HG03280 (cell line): ENCODE measurements at regions not wholly inside any gene's neighbourhood (a gene's known extent, or its start where the extent isn't known, plus 50 kb on each side); places are given as distances from the start of the nearest gene placed in this dataset.

ENCODE experiments used
- ATAC-seq: cut with Tn5 transposase; IDR thresholded peaks from one replicate; pipeline ENCODE4 v1.9.1; 2021; ENCODE audit warnings: mild to moderate bottlenecking, moderate library complexity; ENCODE audit not compliant: unreplicated experiment

DNA sequence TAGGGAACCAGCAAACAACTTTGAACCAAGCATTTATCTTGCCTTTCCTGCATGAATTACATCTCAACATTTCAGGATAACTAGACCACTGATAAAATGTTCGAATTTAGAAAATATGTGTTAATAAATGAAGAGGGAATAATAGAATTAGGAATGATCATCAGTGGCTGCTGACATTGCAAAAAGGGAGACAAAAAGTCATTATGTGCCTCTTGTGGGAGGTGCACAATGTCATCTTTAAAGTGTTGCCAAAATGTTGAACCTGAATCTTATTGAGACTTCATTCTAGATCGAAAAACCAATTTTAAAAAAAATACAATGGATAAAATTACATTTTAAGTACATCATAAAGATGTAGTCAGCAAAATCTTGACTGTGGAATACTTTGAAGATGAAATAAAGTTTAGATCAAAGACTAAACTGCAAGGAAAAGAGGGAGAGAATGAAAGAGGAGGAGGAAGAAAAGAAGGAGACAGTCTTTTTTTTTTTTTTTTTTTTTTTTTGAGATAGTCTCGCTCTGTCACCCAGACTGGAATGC lies 299.3 kb downstream of the FBXW7 start:
- no peak for ATAC-seq

DNA sequence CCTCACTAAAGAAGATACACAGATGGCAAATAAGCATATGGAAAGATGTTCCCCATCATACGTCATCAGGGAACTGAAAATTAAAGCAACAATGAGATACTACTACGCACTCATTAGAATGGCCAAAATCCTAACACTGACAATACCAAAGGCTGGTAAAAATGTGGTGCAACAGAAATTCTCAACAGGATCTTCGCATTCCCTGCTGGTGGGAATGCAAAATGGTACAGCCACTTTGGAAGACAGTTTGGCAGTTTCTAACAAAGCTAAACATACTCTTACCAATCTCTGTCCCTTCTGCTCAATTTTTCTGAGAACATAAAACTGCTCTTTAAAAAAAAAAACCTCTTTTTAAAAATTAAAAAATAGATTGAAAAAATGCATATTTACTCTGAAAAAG lies 300.2 kb downstream of the FBXW7 start:
- ATAC-seq: no peak

DNA sequence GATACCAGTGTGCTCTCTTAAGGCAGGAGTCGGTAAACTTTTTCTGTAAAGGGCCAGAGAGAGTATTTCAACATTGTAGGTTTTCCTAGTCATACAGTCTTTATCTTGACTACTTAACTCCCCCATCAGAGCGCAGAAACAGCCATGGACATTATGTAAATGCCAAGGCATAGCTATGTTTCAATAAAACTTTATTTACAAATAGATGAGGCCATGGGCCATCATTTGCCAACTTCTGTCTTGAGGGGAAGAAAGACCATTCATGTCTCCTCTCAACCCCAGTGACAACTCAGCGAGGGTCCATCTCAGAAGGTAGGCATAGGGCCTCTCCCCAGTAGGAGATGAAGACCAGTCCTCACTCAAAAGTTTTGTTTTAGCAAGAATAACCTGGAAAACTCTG lies 301.3 kb downstream of the FBXW7 start:
- no peak for ATAC-seq

DNA sequence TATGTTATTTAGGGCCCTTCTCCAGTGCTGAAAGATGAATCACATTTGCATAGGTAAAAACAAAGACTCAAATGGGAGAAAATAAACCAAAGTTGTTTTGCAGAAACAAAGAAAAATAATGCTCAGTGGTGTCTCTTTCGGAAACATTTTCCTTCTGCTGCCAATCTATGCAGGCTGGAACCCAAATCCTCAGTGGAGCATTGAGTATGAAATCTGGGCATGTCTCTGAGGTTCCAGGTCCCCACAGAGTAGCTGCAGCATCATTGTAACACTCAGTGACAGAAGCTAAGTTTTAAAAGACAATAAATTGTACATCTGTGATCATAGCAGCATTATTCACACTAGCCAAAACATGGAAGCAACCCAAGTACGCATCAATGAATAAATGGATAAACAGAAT lies 303.6 kb downstream of the FBXW7 start:
- ATAC-seq: no peak

DNA sequence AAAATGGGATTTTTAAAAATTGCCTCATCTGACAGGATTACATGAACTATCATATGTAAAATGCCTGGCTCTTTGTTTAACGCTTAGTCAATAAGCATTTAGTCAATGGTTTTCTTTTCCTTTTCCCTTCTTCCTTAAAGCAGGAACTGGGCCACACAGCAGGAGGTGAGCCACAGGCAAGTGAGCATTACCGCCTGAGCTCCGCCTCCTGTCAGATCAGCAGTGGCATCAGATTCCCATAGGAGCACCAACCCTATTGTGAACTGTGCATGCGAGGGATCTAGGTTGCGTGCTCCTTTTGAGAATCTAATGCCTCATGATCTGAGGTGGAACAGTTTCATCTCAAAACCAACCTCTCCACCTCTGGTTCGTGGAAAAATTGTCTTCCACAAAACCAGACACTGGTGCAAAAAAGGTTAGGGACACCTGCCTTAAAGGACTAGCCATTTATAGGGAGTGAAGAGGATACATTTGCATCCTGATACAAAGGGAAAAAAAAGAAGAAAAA lies 306.1 kb downstream of the FBXW7 start:
- no peak for ATAC-seq

DNA sequence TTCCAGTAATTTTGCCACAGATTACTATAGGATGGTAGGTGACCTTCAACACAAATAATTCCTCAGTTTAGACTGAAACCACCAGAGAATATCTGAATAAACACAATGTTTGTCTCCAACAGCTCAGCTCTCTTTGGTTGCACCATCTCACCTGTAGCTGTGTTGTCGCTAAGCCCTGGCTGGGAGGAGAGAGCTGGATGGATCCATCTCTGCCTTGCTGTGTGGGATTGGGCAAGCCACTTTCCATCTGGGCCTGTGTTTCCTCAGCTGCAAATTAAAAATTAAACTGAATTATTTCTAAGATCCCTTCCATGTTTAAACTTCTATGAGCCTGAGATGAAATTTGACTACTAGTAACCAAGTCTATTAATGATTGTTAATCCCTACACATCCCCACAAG lies 310.2 kb downstream of the FBXW7 start:
- ATAC-seq: no peak

DNA sequence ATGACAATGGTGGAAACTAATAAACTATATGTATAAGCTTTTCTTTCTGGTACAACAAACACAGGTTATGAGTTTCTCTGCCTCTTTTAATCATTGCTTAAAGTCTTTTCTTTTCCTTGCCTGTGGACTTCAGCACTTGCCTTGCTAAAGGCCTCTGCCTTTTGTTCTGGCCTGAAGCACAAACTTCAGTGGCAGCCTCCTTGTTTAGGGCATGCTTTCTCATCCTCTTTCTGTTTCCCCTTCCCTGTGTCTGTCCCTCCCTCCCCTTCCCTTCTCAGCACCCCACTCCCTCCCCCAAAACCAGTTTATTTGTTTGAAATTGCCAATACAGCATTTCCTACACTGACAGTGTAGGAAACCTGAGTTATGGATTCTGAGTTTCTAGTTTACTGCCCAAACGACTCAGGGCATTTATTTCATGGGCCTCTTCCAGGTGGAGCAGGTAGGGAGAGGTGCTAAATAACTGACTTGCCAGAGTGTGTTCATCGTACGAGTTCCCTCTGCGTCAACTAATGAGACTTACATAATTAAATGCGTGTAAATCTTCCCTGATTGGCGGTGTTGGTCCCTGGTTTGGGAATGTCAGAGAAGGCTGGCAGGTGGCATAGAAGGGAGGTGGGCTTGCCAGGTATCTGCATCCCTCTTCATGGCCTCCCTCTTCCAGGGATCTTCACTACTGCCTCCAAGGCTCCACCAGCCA lies 311.0 kb downstream of the FBXW7 start:
- no peak for ATAC-seq

DNA sequence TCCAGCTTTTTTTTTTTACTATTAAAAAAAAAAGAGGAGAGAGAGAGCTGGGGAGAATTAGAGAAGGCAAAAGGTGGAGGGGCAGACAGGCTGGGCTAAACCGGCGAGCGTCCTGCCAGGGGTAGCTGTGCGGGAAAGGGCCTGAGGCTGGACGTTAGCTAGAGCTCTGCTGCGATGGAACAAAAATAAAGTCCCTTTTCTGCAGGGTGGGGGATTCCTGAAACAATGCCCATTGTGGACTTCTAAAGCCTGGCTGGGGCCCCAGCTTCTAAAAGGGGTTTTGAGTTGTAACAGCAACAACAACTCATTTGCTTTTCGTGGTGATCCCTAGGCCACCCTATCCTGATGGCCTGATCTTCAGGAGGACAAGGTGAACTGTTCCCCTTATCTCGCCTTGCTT lies 311.7 kb downstream of the FBXW7 start:
- ATAC-seq: no peak

DNA sequence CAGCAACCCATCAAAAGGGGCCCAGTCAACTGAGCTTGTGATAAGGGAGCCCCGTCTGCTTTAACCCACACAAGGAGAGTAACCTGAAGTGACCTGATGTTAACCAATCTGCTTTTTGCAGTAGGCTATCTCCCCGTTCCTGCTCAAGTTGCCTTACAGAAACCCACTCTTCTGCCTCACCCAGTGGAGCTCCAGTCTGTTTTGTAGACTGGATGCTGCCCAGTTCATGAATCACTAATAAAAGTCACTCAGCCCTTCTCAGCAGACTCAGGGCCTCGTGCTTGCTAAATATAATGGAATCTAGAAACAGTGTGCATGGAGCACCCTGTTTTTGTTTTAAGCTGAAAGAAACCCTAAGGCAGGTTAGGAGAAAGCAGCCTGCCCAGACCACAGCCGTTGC lies 312.3 kb downstream of the FBXW7 start:
- ATAC-seq: no peak

DNA sequence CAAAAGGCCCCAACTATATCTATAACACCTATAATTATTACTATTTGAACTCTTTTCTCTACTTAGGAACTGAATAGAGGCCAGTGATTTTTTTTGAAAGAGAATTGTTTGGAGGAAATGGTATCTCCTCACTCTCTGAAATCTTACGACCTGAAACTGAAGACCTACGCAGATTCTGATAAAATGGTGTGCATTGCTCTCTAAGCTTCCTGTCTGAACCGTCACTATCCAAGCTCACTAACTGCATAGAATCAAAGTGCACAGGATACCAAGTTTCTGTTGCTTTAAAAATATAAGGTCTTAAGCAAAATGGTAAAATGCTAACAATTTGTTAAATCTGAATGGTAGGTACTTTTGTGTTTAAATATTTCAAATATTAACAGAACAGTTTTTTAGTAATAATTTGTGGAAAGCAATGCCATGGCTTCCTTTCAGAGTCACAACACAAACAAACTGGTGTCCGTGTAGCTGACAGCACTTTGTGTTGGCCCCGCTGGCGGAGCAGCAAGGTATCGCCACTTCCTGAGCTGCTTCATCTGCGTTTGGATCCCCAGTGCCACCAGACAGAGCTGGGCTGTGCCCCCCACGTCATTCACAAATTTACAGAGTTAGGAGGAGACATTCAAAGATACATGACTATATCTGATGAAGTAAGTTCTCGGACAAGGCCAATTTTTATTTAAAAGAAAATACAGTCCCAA lies 313.9 kb downstream of the FBXW7 start:
- no peak for ATAC-seq

DNA sequence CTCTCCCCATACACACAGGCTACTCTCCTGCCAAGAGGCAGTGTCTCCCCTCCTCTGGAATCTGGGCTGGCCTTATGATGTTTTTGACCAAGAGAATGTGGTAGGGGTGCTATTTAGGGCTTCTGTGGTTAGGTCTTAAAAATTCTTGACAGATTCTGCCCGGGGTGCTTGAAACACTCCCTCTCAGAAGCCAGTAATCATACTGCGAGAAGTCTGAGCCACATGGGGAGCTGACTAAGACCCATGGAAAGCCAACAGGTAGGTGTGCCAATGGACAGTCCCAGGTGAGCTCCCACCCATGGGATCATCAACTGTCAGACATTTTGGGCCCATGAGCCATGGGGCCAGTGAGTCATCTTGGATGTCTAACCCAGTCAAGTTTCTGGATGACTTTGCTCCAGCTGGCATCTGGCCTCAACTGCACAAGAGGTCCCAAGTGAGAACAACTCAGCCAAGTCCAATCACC lies 315.7 kb downstream of the FBXW7 start:
- no peak for ATAC-seq

DNA sequence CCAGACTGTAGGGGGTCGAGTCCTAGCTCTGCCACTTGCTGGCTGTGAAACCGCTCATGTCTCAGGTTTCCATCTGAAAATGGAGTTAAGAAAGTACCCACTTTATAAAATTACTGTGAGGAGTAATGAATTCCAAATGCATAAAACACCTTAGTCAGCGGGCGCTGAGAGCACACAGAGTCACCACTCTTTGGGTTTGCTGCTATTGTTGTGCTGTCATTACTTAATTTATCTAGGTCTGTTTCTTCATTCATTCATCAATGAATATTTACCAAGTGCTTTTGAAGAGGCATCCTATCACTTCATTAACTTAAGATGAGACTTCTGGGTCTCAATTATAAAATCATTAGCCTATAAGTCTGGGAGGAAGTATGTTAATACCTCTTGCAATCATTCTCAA lies 317.3 kb downstream of the FBXW7 start:
- ATAC-seq: no peak

DNA sequence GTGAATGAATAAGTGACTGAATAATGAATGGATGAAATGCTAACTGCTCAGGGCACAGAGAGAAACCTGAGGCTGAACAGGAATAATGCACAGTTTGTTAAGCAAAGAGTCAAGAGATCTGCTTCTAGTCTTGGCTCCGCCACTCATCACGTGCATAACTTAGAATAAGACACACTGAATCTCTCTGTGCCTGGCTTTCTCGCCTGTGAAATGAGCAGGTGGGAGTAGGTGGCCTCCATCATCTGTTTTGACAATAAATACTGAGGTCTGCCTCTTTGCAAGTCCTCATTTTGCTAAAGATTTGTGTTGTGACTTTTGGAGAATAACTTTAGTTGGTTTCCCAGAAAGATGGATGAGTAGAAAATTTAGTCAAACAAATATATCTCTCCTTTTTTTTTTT lies 318.0 kb downstream of the FBXW7 start:
- no peak for ATAC-seq

DNA sequence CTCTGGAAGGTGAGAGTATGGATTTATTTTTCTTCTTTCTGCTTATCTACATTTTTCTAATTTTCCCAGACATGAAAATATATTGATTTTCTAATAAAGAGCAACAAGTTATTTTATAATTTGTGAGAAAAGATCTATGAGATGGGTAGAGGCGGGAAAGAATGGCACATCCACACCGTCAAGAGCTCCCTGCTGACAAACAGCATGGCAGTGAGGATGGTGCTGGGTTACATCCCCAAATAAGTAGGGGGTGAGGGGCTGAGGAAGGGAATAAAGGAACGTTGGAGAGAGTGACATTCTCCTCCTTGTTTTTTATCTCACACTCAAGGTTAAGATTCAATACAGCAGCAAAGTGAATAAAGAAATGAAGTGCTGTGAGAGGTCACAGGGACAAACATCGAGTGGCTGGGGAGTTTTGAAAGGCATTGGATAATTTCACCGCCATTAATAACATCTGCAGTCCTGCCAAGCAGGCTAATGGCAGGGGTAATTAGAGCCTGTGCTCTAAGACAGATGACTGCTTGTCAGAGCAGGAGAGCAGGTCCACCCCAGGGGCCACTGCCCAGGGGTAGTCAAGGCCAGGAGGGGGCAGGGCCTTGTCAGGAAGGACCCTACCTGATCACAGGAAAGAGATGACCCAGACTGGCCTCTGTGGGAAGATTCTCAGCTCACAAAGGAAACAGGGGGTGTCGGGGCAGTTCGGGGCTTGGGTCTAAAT lies 323.8 kb downstream of the FBXW7 start:
- ATAC-seq: no peak

DNA sequence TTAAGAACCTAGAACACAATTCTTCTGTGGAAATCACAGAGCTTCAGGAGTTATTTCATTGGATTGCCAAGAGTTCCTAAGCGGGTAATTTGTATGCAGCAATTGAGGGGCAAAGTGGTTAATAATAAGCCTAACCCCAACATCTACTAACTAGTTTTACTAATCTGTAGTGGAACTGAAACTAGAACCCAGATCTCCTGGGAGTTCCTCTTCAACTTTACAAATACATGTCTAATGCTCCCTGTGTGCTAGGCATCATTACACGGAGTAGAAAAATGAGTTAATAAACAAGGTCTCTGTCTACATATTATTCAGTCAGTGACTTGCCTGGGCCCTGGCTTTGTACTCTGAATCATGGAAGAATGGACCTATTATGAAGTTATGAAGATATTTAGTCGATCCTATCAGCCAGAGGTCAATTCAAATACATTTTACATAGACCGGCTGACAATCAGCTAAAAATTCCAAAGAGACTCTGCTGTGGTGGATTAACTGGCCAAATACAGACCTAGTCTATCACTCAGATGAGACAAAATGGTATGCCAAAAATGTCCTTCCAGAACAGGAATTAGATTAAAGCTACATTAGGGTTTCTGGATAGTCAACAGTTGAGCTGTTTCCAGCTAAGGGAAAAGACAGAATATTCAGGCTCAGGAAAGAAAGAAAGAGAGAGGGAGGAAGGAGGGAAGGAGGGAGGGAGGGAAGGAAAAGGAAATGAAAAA lies 326.0 kb downstream of the FBXW7 start:
- no peak for ATAC-seq

DNA sequence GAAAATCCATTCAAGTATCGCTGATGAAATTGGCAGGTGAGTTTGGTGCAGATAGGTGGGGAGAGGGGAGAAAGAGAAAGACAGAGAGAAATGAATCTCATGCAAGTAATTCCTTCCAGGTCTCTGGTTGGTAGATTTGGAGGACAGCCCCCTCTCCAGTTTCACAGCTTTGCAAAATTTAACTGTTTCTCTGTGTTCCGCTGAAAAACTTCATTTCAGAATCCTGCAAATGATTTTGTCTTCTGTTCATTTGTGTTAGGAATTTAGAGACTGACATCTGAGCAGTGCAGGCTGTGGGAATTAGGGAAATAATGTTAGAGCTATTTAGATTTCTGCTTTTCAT lies 328.5 kb downstream of the FBXW7 start:
- ATAC-seq: no peak

DNA sequence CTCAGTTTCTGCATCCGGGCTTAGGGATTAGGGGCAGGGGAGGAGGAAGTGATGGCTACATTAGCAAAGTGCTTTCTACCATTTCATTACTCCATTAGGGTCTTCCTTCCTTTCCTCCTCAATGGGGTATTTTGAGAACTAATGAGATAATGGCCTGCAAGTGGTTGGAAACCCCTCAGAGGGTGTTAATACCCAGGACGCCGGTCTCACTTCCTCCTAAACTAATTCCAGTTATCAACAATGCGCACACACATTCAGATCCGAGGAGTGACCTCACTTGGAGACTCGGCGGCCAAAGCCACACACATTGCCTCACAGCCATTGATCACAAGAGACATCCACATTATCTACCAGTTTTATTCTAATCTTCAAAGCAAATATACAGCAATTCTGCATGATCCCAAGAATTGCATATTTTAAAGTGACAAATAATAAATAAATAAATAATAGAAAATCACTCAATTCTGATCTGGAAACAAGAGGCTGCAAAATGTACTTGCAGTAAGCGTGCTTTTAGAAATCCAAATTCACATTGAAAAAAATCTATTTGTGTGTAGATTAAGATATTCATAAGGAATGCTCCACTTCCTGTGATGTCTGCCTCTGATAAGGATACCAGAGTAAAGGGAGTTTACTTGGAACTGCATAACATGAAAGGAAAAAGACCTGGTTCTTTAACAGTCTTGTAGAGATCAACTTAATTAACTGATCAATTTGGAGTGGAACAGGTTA lies 329.1 kb downstream of the FBXW7 start:
- ATAC-seq: no peak

DNA sequence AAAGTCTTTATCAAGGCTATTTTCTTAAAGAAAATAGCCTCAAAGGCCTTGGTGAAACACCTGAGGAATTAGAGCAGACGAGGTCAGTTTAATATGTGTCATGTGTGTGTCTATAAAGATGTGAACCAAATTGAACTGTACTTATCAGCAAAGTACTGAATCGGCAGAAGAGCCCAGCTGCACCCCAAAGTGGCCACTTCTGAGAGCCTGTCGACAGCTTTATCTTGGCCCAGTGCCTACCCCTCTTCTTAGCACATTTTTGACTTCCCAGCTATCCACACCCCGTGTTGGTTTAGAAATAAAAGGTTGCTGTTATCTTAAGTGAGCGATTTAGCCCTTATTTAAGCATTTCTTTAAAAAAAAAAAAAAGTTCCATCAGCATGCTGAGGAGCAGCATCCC lies 329.7 kb downstream of the FBXW7 start:
- no peak for ATAC-seq

DNA sequence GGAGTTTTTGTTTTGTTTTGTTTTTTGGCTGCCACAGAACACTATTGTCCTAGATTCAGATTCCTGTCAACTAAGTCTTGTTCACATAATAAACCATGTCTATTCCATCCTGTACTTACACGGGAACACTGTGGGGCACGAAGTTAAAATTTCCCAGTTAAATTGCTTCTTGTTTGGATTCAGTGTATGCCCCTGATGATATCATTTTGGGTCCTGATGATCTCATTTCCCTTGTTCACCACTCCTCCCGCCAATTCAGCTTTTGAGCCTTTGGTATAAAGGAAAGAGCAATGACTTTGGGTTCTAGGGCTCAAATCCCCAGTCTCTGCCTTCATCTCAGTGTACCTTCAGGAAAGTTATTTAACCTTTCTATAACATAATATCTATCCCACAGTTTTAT lies 333.5 kb downstream of the FBXW7 start:
- no peak for ATAC-seq
